ENCODE measurements at regions not wholly inside any gene's neighbourhood (a gene's known extent, or its start where the extent isn't known, plus 50 kb on each side); places are given as distances from the start of the nearest gene placed in this dataset.

DNA sequence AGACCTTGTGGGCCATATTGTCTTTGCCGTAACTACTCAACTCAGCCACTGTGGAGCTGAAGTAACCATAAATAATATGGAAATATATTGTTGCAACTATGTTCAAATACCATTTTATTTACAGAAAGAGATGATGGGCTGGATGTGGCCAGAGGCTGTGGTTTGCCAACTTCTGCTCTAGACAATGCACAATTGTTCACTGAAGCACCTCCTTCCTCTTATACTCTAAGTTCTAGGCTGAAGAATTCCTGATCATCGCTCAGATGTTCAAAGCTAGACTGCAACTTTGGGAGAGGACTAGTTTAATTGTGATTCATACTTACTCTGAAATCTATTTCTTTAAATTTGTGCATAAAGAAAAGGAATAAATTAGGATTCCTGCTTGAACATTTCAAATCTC, 245.0 kb downstream of the TAF11L14 start:
- TF ChIP-seq TAF1 (IDR thresholded peaks at IDR 0.05; ENCODE audit: borderline replicate concordance, low read depth, low read length) (no peak), POLR2AphosphoS5 (IDR thresholded peaks at IDR 0.05; ENCODE audit: low read depth, low read length) (no peak)

Data from GM12892 (cell line).